ENCODE measurements at regions not wholly inside any gene's neighbourhood (a gene's known extent, or its start where the extent isn't known, plus 50 kb on each side); places are given as distances from the start of the nearest gene placed in this dataset.

- no peak for TF ChIP-seq EZH2 (IDR thresholded peaks at IDR 0.05; ENCODE audit: borderline replicate concordance, low read depth, low read length, poor library complexity, severe bottlenecking)
- no peak for TF ChIP-seq CTCF (conservative IDR thresholded peaks at IDR 0.05; ENCODE audit: low read depth, low read length)
- no peaks in the 10 kb centered on the region for H3K36me3 ChIP-seq (ENCODE audit: insufficient read depth, low read length, poor library complexity, severe bottlenecking)
- H3K4me3 ChIP-seq (ENCODE audit: low read depth, low read length, poor library complexity, severe bottlenecking), result no peak overlapping the region
- H3K9me3 ChIP-seq (ENCODE audit: low read depth, low read length, poor library complexity, severe bottlenecking), result no peaks in the 10 kb centered on the region
- H3K27me3 ChIP-seq (replicated peaks; ENCODE audit: insufficient read depth, low read depth, low read length, poor library complexity), result peaks cover 58% of the 10 kb centered on the region
- ChIA-PET CTCF (no interaction called here), POLR2A (ENCODE audit: low non-redundant PET) (interaction anchor here (0.6 kb wide), 1 partner anchor 34 kb away, joined by 3 read pairs; no protein-coding TSS in a partner anchor)
- DNase-seq (ENCODE audit: low spot score), result no peak
- no peaks in the 10 kb centered on the region for H3K4me1 ChIP-seq (ENCODE audit: insufficient read depth, low read length, poor library complexity, severe bottlenecking)
- no peak overlapping the region for H3K27ac ChIP-seq (ENCODE audit: low read depth, low read length, poor library complexity, severe bottlenecking)
- BruUV-seq (replicated peaks), result no TSS peak
- intact Hi-C loops (cut with micrococcal nuclease; ENCODE audit: unreplicated experiment), result no loop called here
Measured at GRCh38 chr15:39124155-39124552, 456.7 kb upstream of the THBS1 start.

DNA sequence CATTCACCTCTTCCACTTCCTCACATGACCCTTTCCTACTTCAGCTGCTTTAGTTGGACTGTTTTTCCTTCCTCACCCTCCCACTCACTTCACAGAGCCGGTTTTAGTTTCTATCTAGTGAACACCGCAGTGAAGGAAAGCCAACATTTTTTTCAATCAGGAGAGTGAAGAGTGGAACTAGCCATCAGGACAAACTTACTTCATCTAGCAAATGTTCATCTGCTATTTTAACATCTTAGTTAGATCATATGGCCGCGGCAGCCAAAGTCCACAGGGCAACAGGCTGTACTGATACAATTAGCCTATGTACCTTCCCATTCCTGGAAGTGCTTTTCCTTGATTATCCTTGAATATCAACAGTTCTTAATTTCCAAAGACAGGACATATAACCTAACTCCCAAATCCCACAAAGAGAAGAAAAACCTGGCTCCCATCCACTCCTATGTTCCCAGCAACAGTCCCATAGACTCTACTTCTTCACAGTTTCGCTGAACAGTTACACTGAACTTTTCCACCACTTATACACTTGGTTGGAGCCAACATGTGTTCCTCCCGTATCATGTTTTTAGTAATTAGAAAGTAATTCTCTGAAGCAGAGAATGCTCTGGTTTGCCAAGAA, 456.2 kb upstream of the THBS1 start:
- Histone ChIP-seq H3K27ac (ENCODE audit: low read depth, low read length, poor library complexity, severe bottlenecking) (no peak overlapping the region), H3K4me3 (ENCODE audit: low read depth, low read length, poor library complexity, severe bottlenecking) (no peak overlapping the region), H3K4me1 (ENCODE audit: insufficient read depth, low read length, poor library complexity, severe bottlenecking) (no peaks in the 10 kb centered on the region), H3K9me3 (ENCODE audit: low read depth, low read length, poor library complexity, severe bottlenecking) (no peaks in the 10 kb centered on the region), H3K36me3 (ENCODE audit: insufficient read depth, low read length, poor library complexity, severe bottlenecking) (no peaks in the 10 kb centered on the region), H3K27me3 (replicated peaks; ENCODE audit: insufficient read depth, low read depth, low read length, poor library complexity) (peaks cover 53% of the 10 kb centered on the region)
- ChIA-PET CTCF (no interaction called here), POLR2A (ENCODE audit: low non-redundant PET) (no interaction called here)
- BruUV-seq (replicated peaks), result no TSS peak
- DNase-seq (ENCODE audit: low spot score), result no peak
- TF ChIP-seq EZH2 (IDR thresholded peaks at IDR 0.05; ENCODE audit: borderline replicate concordance, low read depth, low read length, poor library complexity, severe bottlenecking) (no peak), CTCF (conservative IDR thresholded peaks at IDR 0.05; ENCODE audit: low read depth, low read length) (no peak)
- intact Hi-C loops (cut with micrococcal nuclease; ENCODE audit: unreplicated experiment), result loop anchor here (5.0 kb wide), 1 partner anchor 458 kb away; the partner anchor contains the start of gene THBS1

- Histone ChIP-seq H3K4me3 (ENCODE audit: low read depth, low read length, poor library complexity, severe bottlenecking) (no peak overlapping the region), H3K27ac (ENCODE audit: low read depth, low read length, poor library complexity, severe bottlenecking) (no peak overlapping the region), H3K36me3 (ENCODE audit: insufficient read depth, low read length, poor library complexity, severe bottlenecking) (no peaks in the 10 kb centered on the region), H3K9me3 (ENCODE audit: low read depth, low read length, poor library complexity, severe bottlenecking) (no peaks in the 10 kb centered on the region), H3K4me1 (ENCODE audit: insufficient read depth, low read length, poor library complexity, severe bottlenecking) (no peaks in the 10 kb centered on the region), H3K27me3 (replicated peaks; ENCODE audit: insufficient read depth, low read depth, low read length, poor library complexity) (peaks cover 47% of the 10 kb centered on the region)
- ChIA-PET CTCF (interaction anchor here (0.7 kb wide), 1 partner anchor 1170 kb away, joined by 3 read pairs; no protein-coding TSS in a partner anchor), POLR2A (ENCODE audit: low non-redundant PET) (no interaction called here)
- no peak for DNase-seq (ENCODE audit: low spot score)
- BruUV-seq (replicated peaks), result no TSS peak
- intact Hi-C loops (cut with micrococcal nuclease; ENCODE audit: unreplicated experiment), result loop anchor here (5.0 kb wide), 1 partner anchor 457 kb away; the partner anchor contains the start of gene THBS1
- TF ChIP-seq CTCF (conservative IDR thresholded peaks at IDR 0.05; ENCODE audit: low read depth, low read length) (no peak), EZH2 (IDR thresholded peaks at IDR 0.05; ENCODE audit: borderline replicate concordance, low read depth, low read length, poor library complexity, severe bottlenecking) (no peak)
Measured at GRCh38 chr15:39125226-39125625, 455.7 kb upstream of the THBS1 start.
